ENCODE measurements at regions not wholly inside any gene's neighbourhood (a gene's known extent, or its start where the extent isn't known, plus 50 kb on each side); places are given as distances from the start of the nearest gene placed in this dataset.

- TF ChIP-seq POLR2A (IDR thresholded peaks at IDR 0.05) (no peak), POLR2AphosphoS5 (IDR thresholded peaks at IDR 0.05) (no peak), EP300 (IDR thresholded peaks at IDR 0.05) (no peak)
- TF ChIP-seq, protein P1, sequence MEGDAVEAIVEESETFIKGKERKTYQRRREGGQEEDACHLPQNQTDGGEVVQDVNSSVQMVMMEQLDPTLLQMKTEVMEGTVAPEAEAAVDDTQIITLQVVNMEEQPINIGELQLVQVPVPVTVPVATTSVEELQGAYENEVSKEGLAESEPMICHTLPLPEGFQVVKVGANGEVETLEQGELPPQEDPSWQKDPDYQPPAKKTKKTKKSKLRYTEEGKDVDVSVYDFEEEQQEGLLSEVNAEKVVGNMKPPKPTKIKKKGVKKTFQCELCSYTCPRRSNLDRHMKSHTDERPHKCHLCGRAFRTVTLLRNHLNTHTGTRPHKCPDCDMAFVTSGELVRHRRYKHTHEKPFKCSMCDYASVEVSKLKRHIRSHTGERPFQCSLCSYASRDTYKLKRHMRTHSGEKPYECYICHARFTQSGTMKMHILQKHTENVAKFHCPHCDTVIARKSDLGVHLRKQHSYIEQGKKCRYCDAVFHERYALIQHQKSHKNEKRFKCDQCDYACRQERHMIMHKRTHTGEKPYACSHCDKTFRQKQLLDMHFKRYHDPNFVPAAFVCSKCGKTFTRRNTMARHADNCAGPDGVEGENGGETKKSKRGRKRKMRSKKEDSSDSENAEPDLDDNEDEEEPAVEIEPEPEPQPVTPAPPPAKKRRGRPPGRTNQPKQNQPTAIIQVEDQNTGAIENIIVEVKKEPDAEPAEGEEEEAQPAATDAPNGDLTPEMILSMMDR (IDR thresholded peaks at IDR 0.05), result no peak
These were observed 454.2 kb upstream of the CLINT1 start for GRCh38 chr5:158313027-158313732.
